Neutrophil (primary cell): ENCODE measurements at regions not wholly inside any gene's neighbourhood (a gene's known extent, or its start where the extent isn't known, plus 50 kb on each side); places are given as distances from the start of the nearest gene placed in this dataset.

ENCODE experiments used
- H3K27ac ChIP-seq: fragments of 200-600 bp; sonication (generic); 2 replicates; pipeline ENCODE4 v1.5.1; 2016; ENCODE audit warnings: mild to moderate bottlenecking, moderate library complexity
- H3K27me3 ChIP-seq: fragments of 200-600 bp; sonication (generic); 2 replicates; pipeline ENCODE4 v1.6.0; 2016; ENCODE audit warnings: mild to moderate bottlenecking
- H3K36me3 ChIP-seq: fragments of 200-600 bp; sonication (generic); 2 replicates; pipeline ENCODE4 v1.5.1; 2017
- H3K4me1 ChIP-seq, 2 experiments: fragments of 200-600 bp in 1 of 2; sonication (generic) in 1 of 2; 1 replicate in 1 of 2; 2 replicates in 1 of 2; pipeline versions ENCODE4 v1.5.1 to v1.6.1; 2013 to 2016; ENCODE audit warnings: low read depth in 1 of 2, low read length in 1 of 2, mild to moderate bottlenecking in 1 of 2, moderate library complexity in 1 of 2; ENCODE audit not compliant: control insufficient read depth in 1 of 2, insufficient read depth in 1 of 2
- H3K4me3 ChIP-seq, 2 experiments: fragments of 200-600 bp in 1 of 2; sonication (generic) in 1 of 2; 1 replicate in 1 of 2; 2 replicates in 1 of 2; pipeline ENCODE4 v1.5.1; 2013 to 2016; ENCODE audit warnings: low read depth in 1 of 2, low read length in 1 of 2, mild to moderate bottlenecking in 1 of 2, moderate library complexity in 1 of 2
- H3K9me3 ChIP-seq: fragments of 200-600 bp; sonication (generic); 2 replicates; pipeline ENCODE4 v1.5.1; 2016
- CTCF ChIP-seq: fragments of 200-600 bp; sonication (generic); IDR thresholded peaks from 2 replicates; pipeline ENCODE4 v1.5.1; 2016; ENCODE audit warnings: antibody characterized with exemption

GRCh38 chr16:65641762-65642289 lies 520.0 kb upstream of the CDH11 start:
- no peaks in the 10 kb centered on the region for H3K27me3 ChIP-seq
- H3K4me3 ChIP-seq, result no peak overlapping the region
- TF ChIP-seq CTCF, result no peak
- H3K27ac ChIP-seq, result no peak overlapping the region
- H3K36me3 ChIP-seq, result no peaks in the 10 kb centered on the region
- H3K4me1 ChIP-seq, result no peaks in the 10 kb centered on the region
- H3K9me3 ChIP-seq, result no peaks in the 10 kb centered on the region

- no peaks in the 10 kb centered on the region for H3K36me3 ChIP-seq
- TF ChIP-seq CTCF, result no peak
- no peak overlapping the region for H3K4me3 ChIP-seq
- no peak overlapping the region for H3K27ac ChIP-seq
- no peaks in the 10 kb centered on the region for H3K9me3 ChIP-seq
- no peaks in the 10 kb centered on the region for H3K4me1 ChIP-seq
- no peaks in the 10 kb centered on the region for H3K27me3 ChIP-seq
Measured at GRCh38 chr16:65641049-65641761, 519.3 kb upstream of the CDH11 start.

- no peaks in the 10 kb centered on the region for H3K36me3 ChIP-seq
- TF ChIP-seq CTCF, result no peak
- no peak overlapping the region for H3K4me3 ChIP-seq
- H3K4me1 ChIP-seq, result no peaks in the 10 kb centered on the region
- no peaks in the 10 kb centered on the region for H3K27me3 ChIP-seq
- no peaks in the 10 kb centered on the region for H3K9me3 ChIP-seq
- no peak overlapping the region for H3K27ac ChIP-seq
Measured at GRCh38 chr16:65634833-65635232, 513.0 kb upstream of the CDH11 start.

- TF ChIP-seq CTCF, result no peak
- H3K36me3 ChIP-seq, result no peaks in the 10 kb centered on the region
- H3K27me3 ChIP-seq, result no peaks in the 10 kb centered on the region
- no peak overlapping the region for H3K27ac ChIP-seq
- no peaks in the 10 kb centered on the region for H3K9me3 ChIP-seq
- no peak overlapping the region for H3K4me3 ChIP-seq
- H3K4me1 ChIP-seq, result no peaks in the 10 kb centered on the region
Measured at GRCh38 chr16:65634291-65634690, 512.4 kb upstream of the CDH11 start.

GRCh38 chr16:65624666-65625065 lies 502.8 kb upstream of the CDH11 start:
- Histone ChIP-seq H3K9me3 (no peaks in the 10 kb centered on the region), H3K4me1 (no peaks in the 10 kb centered on the region), H3K36me3 (no peaks in the 10 kb centered on the region), H3K27ac (no peak overlapping the region), H3K27me3 (no peaks in the 10 kb centered on the region), H3K4me3 (no peak overlapping the region)
- no peak for TF ChIP-seq CTCF
